ENCODE measurements at regions not wholly inside any gene's neighbourhood (a gene's known extent, or its start where the extent isn't known, plus 50 kb on each side); places are given as distances from the start of the nearest gene placed in this dataset.
"Not testable (repeated sequence)": the region's sequence is repeated elsewhere in the genome, so short reads cannot be mapped to it uniquely, and the experiment has no call there.

GRCh38 chr5:15334551-15335266, 165.3 kb upstream of the FBXL7 start:
- no peak for DNase-seq (ENCODE audit: low spot score)

GRCh38 chr5:15333091-15333490, 166.9 kb upstream of the FBXL7 start:
- no peak for DNase-seq (ENCODE audit: low spot score)

GRCh38 chr5:15326932-15327331, 173.0 kb upstream of the FBXL7 start:
- peak; percentile 66 for DNase-seq (ENCODE audit: low spot score)

GRCh38 chr5:15326471-15326870, 173.5 kb upstream of the FBXL7 start:
- DNase-seq (ENCODE audit: low spot score): peak; percentile 36

- no peak for DNase-seq (ENCODE audit: low spot score)
These were observed 177.6 kb upstream of the FBXL7 start for GRCh38 chr5:15322421-15322820.

GRCh38 chr5:15321776-15322175, 178.2 kb upstream of the FBXL7 start:
- no peak for DNase-seq (ENCODE audit: low spot score)

- no peak for DNase-seq (ENCODE audit: low spot score)
These were observed 179.1 kb upstream of the FBXL7 start for GRCh38 chr5:15320871-15321270.

- no peak for DNase-seq (ENCODE audit: low spot score)
These were observed 194.8 kb upstream of the FBXL7 start for GRCh38 chr5:15304914-15305834.

- DNase-seq (ENCODE audit: low spot score): no peak
These were observed 195.8 kb upstream of the FBXL7 start for GRCh38 chr5:15304066-15304731.

GRCh38 chr5:15300141-15300540, 199.8 kb upstream of the FBXL7 start:
- DNase-seq (ENCODE audit: low spot score): no peak

- no peak for DNase-seq (ENCODE audit: low spot score)
These were observed 209.0 kb upstream of the FBXL7 start for GRCh38 chr5:15290953-15291352.

GRCh38 chr5:15286650-15287049, 213.3 kb upstream of the FBXL7 start:
- DNase-seq (ENCODE audit: low spot score): no peak

- DNase-seq (ENCODE audit: low spot score): peak; percentile 44
These were observed 213.9 kb upstream of the FBXL7 start for GRCh38 chr5:15285901-15286583.

- no peak for DNase-seq (ENCODE audit: low spot score)
These were observed 215.3 kb upstream of the FBXL7 start for GRCh38 chr5:15284706-15285105.

- no peak for DNase-seq (ENCODE audit: low spot score)
These were observed 216.9 kb upstream of the FBXL7 start for GRCh38 chr5:15283076-15283475.

GRCh38 chr5:15282611-15283010, 217.4 kb upstream of the FBXL7 start:
- DNase-seq (ENCODE audit: low spot score): no peak

GRCh38 chr5:15271596-15271995, 228.4 kb upstream of the FBXL7 start:
- DNase-seq (ENCODE audit: low spot score): not testable (repeated sequence)

- no peak for DNase-seq (ENCODE audit: low spot score)
These were observed 232.0 kb upstream of the FBXL7 start for GRCh38 chr5:15267966-15268365.

GRCh38 chr5:15266841-15267240, 233.1 kb upstream of the FBXL7 start:
- no peak for DNase-seq (ENCODE audit: low spot score)

GRCh38 chr5:15266229-15266628, 233.8 kb upstream of the FBXL7 start:
- no peak for DNase-seq (ENCODE audit: low spot score)

GRCh38 chr5:15263942-15264341, 236.0 kb upstream of the FBXL7 start:
- no peak for DNase-seq (ENCODE audit: low spot score)

GRCh38 chr5:15263406-15263805, 236.6 kb upstream of the FBXL7 start:
- DNase-seq (ENCODE audit: low spot score): no peak
